CD14-positive monocyte (primary cell): ENCODE measurements at regions not wholly inside any gene's neighbourhood (a gene's known extent, or its start where the extent isn't known, plus 50 kb on each side); places are given as distances from the start of the nearest gene placed in this dataset.
A peak's percentile ranks its signal among the peaks of the same experiment; 100 is the strongest.

Source experiments
- DNase-seq, 3 donors: peaks; one replicate each; pipeline ENCODE4 v3.0.0-alpha.2; 2011 to 2022
- H2AFZ ChIP-seq: 2 replicates; pipeline ENCODE4 v1.6.0; 2012; ENCODE audit warnings: mild to moderate bottlenecking, low read depth, low read length, inconsistent platforms; ENCODE audit not compliant: insufficient read depth, poor library complexity, severe bottlenecking
- H3K27ac ChIP-seq, 2 donors: 1 replicate in 1 of 2; 2 replicates in 1 of 2; pipeline ENCODE4 v1.5.1; 2012 to 2013; ENCODE audit warnings: low read length in 2 of 2, control low read depth in 1 of 2, inconsistent platforms in 1 of 2, low read depth in 1 of 2, mild to moderate bottlenecking in 1 of 2
- H3K27me3 ChIP-seq, 2 donors: one replicate each; pipeline versions ENCODE4 v1.6.0 to v1.6.1; 2011 to 2013; ENCODE audit warnings: low read length in 2 of 2; ENCODE audit not compliant: control insufficient read depth in 2 of 2, insufficient read depth in 2 of 2
- H3K36me3 ChIP-seq, 2 donors: replicated peaks in 1 of 2; 1 replicate in 1 of 2; 2 replicates in 1 of 2; pipeline versions ENCODE4 v1.5.1 to v1.6.1; 2012 to 2013; ENCODE audit warnings: low read length in 2 of 2, control low read depth in 1 of 2, inconsistent platforms in 1 of 2, mild to moderate bottlenecking in 1 of 2; ENCODE audit not compliant: insufficient read depth in 2 of 2, control insufficient read depth in 1 of 2
- H3K4me1 ChIP-seq, 2 donors: 1 replicate in 1 of 2; 2 replicates in 1 of 2; pipeline versions ENCODE4 v1.5.1 to v1.6.1; 2012 to 2013; ENCODE audit warnings: low read length in 2 of 2, control low read depth in 1 of 2, inconsistent platforms in 1 of 2, mild to moderate bottlenecking in 1 of 2, moderate library complexity in 1 of 2; ENCODE audit not compliant: insufficient read depth in 2 of 2, control insufficient read depth in 1 of 2
- H3K4me2 ChIP-seq: replicated peaks from 2 replicates; pipeline ENCODE3; 2012; ENCODE audit warnings: low read length, moderate library complexity, mild to moderate bottlenecking; ENCODE audit not compliant: poor library complexity, severe bottlenecking; ENCODE audit errors: extremely low read depth
- H3K4me3 ChIP-seq, 3 experiments: fragments of 200-600 bp in 1 of 3; sonication (generic) in 1 of 3; replicated peaks in 1 of 3; 1 replicate in 2 of 3; 2 replicates in 1 of 3; pipeline ENCODE4 v1.5.1; 2011 to 2013; ENCODE audit warnings: low read length in 3 of 3, mild to moderate bottlenecking in 3 of 3, control low read depth in 2 of 3, low read depth in 2 of 3, inconsistent platforms in 1 of 3, moderate library complexity in 1 of 3
- H3K79me2 ChIP-seq: 2 replicates; pipeline ENCODE4 v1.6.0; 2012; ENCODE audit warnings: mild to moderate bottlenecking, control low read depth, inconsistent platforms, low read length, moderate library complexity; ENCODE audit not compliant: insufficient read depth
- H3K9ac ChIP-seq: 2 replicates; pipeline ENCODE4 v1.6.0; 2017; ENCODE audit warnings: low read length, mild to moderate bottlenecking; ENCODE audit not compliant: insufficient read depth, poor library complexity, severe bottlenecking
- H3K9me3 ChIP-seq, 2 donors: replicated peaks in 1 of 2; 1 replicate in 1 of 2; 2 replicates in 1 of 2; pipeline versions ENCODE4 v1.5.1 to v1.6.1; 2012 to 2013; ENCODE audit warnings: low read length in 2 of 2, control low read depth in 1 of 2; ENCODE audit not compliant: control insufficient read depth in 1 of 2, insufficient read depth in 1 of 2
- H4K20me1 ChIP-seq: 2 replicates; pipeline ENCODE4 v1.6.0; 2012; ENCODE audit warnings: mild to moderate bottlenecking, low read length, control low read depth, moderate library complexity; ENCODE audit not compliant: insufficient read depth
- H3K27ac Mint-ChIP-seq, 7 donors: one replicate each; pipeline ENCODE4 v1.8.0; 2020; ENCODE audit warnings: mild to moderate bottlenecking in 7 of 7, mixed read lengths in 7 of 7, moderate library complexity in 6 of 7, inconsistent platforms in 2 of 7
- H3K27me3 Mint-ChIP-seq, 3 donors: one replicate each; pipeline ENCODE4 v1.8.0; 2021 to 2022; ENCODE audit warnings: low read depth in 3 of 3, mild to moderate bottlenecking in 3 of 3, mixed read lengths in 3 of 3, moderate library complexity in 3 of 3, inconsistent platforms in 1 of 3
- H3K36me3 Mint-ChIP-seq, 2 donors: one replicate each; pipeline ENCODE4 v1.8.0; 2020; ENCODE audit warnings: mixed read lengths in 2 of 2, inconsistent platforms in 1 of 2, mild to moderate bottlenecking in 1 of 2
- H3K4me1 Mint-ChIP-seq: one replicate; pipeline ENCODE4 v1.8.0; 2020; ENCODE audit warnings: mild to moderate bottlenecking, mixed read lengths
- H3K4me3 Mint-ChIP-seq, 2 donors: one replicate each; pipeline ENCODE4 v1.8.0; 2020; ENCODE audit warnings: mild to moderate bottlenecking in 2 of 2, mixed read lengths in 2 of 2, moderate library complexity in 1 of 2
- H3K9me3 Mint-ChIP-seq, 7 donors: one replicate each; pipeline ENCODE4 v1.8.0; 2020 to 2022; ENCODE audit warnings: mixed read lengths in 7 of 7, mild to moderate bottlenecking in 6 of 7, moderate library complexity in 6 of 7, inconsistent platforms in 2 of 7
- CTCF ChIP-seq: fragments of 200-600 bp; IDR thresholded peaks from one replicate; pipeline ENCODE4 v1.8.0; 2022; ENCODE audit warnings: antibody characterized with exemption, mild to moderate bottlenecking
- WGBS: methylation state at CpG from one replicate; pipeline ENCODE4 v1.1.5; 2013; ENCODE audit warnings: missing lambda C conversion rate; ENCODE audit not compliant: insufficient coverage; 5-methylcytosine and 5-hydroxymethylcytosine counted together
- intact Hi-C, 2 donors: fragments of 100-400 bp; cut with micrococcal nuclease; formaldehyde crosslinking; loops; one replicate each; pipeline versions ENCODE4 v1.15.0 to v1.15.1; 2023

GRCh38 chr3:14319654-14320182, 82.7 kb upstream of the SLC6A6 start:
- Histone ChIP-seq H3K4me3 (peak overlapping the region in 1 of 3 experiments; percentile 46), H3K27ac (peak overlapping the region in 1 of 2 donors; percentile 70), H3K36me3 (no peaks in the 10 kb centered on the region), H4K20me1 (no peaks in the 10 kb centered on the region), H3K27me3 (no peaks in the 10 kb centered on the region), H3K4me1 (peaks cover 3 to 7% of the 10 kb centered on the region in 2 donors), H2AFZ (peak overlapping the region; percentile 81), H3K9me3 (peaks cover 0 to 13% of the 10 kb centered on the region in 2 donors), H3K9ac (no peak overlapping the region), H3K79me2 (no peaks in the 10 kb centered on the region), H3K4me2 (peak overlapping the region; percentile 49)
- Mint-ChIP-seq H3K27ac (peak overlapping the region; percentile 2 to 90 (median 68)), H3K9me3 (peaks cover 4 to 14% (median 8%) of the 10 kb centered on the region in 7 donors), H3K27me3 (peaks cover 3 to 9% (median 5%) of the 10 kb centered on the region in 3 donors), H3K4me1 (peaks cover 8% of the 10 kb centered on the region), H3K4me3 (peak overlapping the region in 1 of 2 donors; percentile 65), H3K36me3 (peaks cover 2 to 3% of the 10 kb centered on the region in 2 donors)
- WGBS: 94% methylated on average over 1 of the region's 3 CpGs
- DNase-seq: peak; percentile 82 to 92 (median 89)
- no peak for TF ChIP-seq CTCF
- intact Hi-C loops: no loop called here

- Mint-ChIP-seq H3K27me3 (peaks cover 3 to 9% (median 6%) of the 10 kb centered on the region in 3 donors), H3K36me3 (peaks cover 2 to 3% of the 10 kb centered on the region in 2 donors), H3K4me3 (no peak overlapping the region), H3K27ac (peak overlapping the region in 3 of 7 donors; percentile 2 to 90 (median 65)), H3K4me1 (peaks cover 8% of the 10 kb centered on the region), H3K9me3 (peaks cover 4 to 14% (median 8%) of the 10 kb centered on the region in 7 donors)
- H3K4me2 ChIP-seq: no peak overlapping the region
- H3K4me3 ChIP-seq: no peak overlapping the region
- H3K79me2 ChIP-seq: no peaks in the 10 kb centered on the region
- peak overlapping the region; percentile 81 for H2AFZ ChIP-seq
- no peak overlapping the region for H3K9ac ChIP-seq
- H3K4me1 ChIP-seq: peaks cover 3 to 7% of the 10 kb centered on the region in 2 donors
- peaks cover 0 to 13% of the 10 kb centered on the region in 2 donors for H3K9me3 ChIP-seq
- H3K27me3 ChIP-seq: no peaks in the 10 kb centered on the region
- H3K27ac ChIP-seq: peak overlapping the region in 1 of 2 donors; percentile 70
- no peak for TF ChIP-seq CTCF
- no peaks in the 10 kb centered on the region for H3K36me3 ChIP-seq
- WGBS: 94% methylated on average over 3 of the region's 3 CpGs
- no peak for DNase-seq
- intact Hi-C loops: no loop called here
- H4K20me1 ChIP-seq: no peaks in the 10 kb centered on the region
Measured at GRCh38 chr3:14320219-14320618, 82.2 kb upstream of the SLC6A6 start.
